Endothelial cell of umbilical vein (primary cell): ENCODE measurements at regions not wholly inside any gene's neighbourhood (a gene's known extent, or its start where the extent isn't known, plus 50 kb on each side); places are given as distances from the start of the nearest gene placed in this dataset.

Experiments
- BruUV-seq: library from RNA; stranded (reverse); fragments of 400-500 nt; replicated peaks from 2 replicates; lab custom pipeline; 2021; lab: Mats Ljungman, UMichigan
- CTCF ChIA-PET: fragments of 300-600, 350-600 bp; sonication (Branson Sonifier 250); formaldehyde crosslinking; loops from one replicate; lab custom pipeline; 2021; ENCODE audit warnings: antibody characterized with exemption, inconsistent platforms; lab: Charles Lee
- POLR2A ChIA-PET: fragments of 300-600, 350-600 bp; sonication (Branson Sonifier 250); formaldehyde crosslinking; loops from one replicate; lab custom pipeline; 2021; ENCODE audit warnings: antibody characterized with exemption, inconsistent platforms; lab: Charles Lee
- DNase-seq: peaks from one replicate; pipeline ENCODE4 v3.0.0-alpha.2; 2011; ENCODE audit warnings: low read depth, low spot score
- FAIRE-seq: peaks from 2 replicates; lab custom pipeline; 2011; peaks lifted over from hg19 to GRCh38; lab: Jason Lieb, UNC
- H2AFZ ChIP-seq: 2 replicates; pipeline ENCODE4 v1.6.0; 2012; ENCODE audit warnings: low read depth, low read length, control low read depth, inconsistent platforms
- H3K27ac ChIP-seq: 2 replicates; pipeline ENCODE4 v1.5.1; 2011; ENCODE audit warnings: low read depth, mild to moderate bottlenecking, control low read depth, low read length, moderate library complexity; ENCODE audit not compliant: insufficient read depth
- H3K27me3 ChIP-seq, 2 experiments: 2 replicates each; pipeline versions ENCODE4 v1.6.0 to v1.6.1; 2011; ENCODE audit warnings: low read length in 2 of 2, mixed read lengths in 1 of 2; ENCODE audit not compliant: control insufficient read depth in 2 of 2, insufficient read depth in 2 of 2
- H3K36me3 ChIP-seq, 2 experiments: 2 replicates in 1 of 2; 3 replicates in 1 of 2; pipeline ENCODE4 v1.5.1; 2011; ENCODE audit warnings: low read length in 2 of 2, mild to moderate bottlenecking in 1 of 2, moderate library complexity in 1 of 2; ENCODE audit not compliant: control insufficient read depth in 2 of 2, insufficient read depth in 2 of 2; ENCODE audit errors: extremely low read depth in 1 of 2
- H3K4me1 ChIP-seq: 3 replicates; pipeline ENCODE4 v1.5.1; 2011; ENCODE audit warnings: mild to moderate bottlenecking, low read length; ENCODE audit not compliant: control insufficient read depth, insufficient read depth; ENCODE audit errors: extremely low read depth
- H3K4me2 ChIP-seq: 2 replicates; pipeline ENCODE4 v1.6.1; 2011; ENCODE audit warnings: low read length, control low read depth, mixed read lengths; ENCODE audit not compliant: insufficient read depth
- H3K4me3 ChIP-seq, 3 experiments: fragments of 200-600 bp in 1 of 3; sonication (generic), shearing (Covaris generic) in 1 of 3; replicated peaks in 1 of 3; 2 replicates each; pipeline ENCODE4 v1.5.1; 2011 to 2016; ENCODE audit warnings: control low read depth in 3 of 3, low read length in 3 of 3, mild to moderate bottlenecking in 2 of 3, inconsistent platforms in 1 of 3, low read depth in 1 of 3, moderate library complexity in 1 of 3; ENCODE audit not compliant: insufficient read depth in 1 of 3
- H3K79me2 ChIP-seq: 2 replicates; pipeline ENCODE4 v1.6.0; 2012; ENCODE audit warnings: low read length, inconsistent platforms; ENCODE audit not compliant: control insufficient read depth, insufficient read depth
- H3K9ac ChIP-seq: replicated peaks from 2 replicates; pipeline ENCODE3; 2011; ENCODE audit warnings: low read length, control low read depth; ENCODE audit not compliant: insufficient read depth; ENCODE audit errors: extremely low read depth
- H3K9me1 ChIP-seq: replicated peaks from 3 replicates; pipeline ENCODE4 v1.6.0; 2011; ENCODE audit warnings: mild to moderate bottlenecking, low read length; ENCODE audit not compliant: control insufficient read depth, insufficient read depth; ENCODE audit errors: extremely low read depth
- H3K9me3 ChIP-seq: replicated peaks from 2 replicates; pipeline ENCODE4 v1.5.1; 2012; ENCODE audit warnings: low read length, inconsistent platforms; ENCODE audit not compliant: control insufficient read depth, insufficient read depth
- H4K20me1 ChIP-seq: replicated peaks from 2 replicates; pipeline ENCODE3; 2011; ENCODE audit warnings: mild to moderate bottlenecking, low read length; ENCODE audit not compliant: control insufficient read depth, insufficient read depth; ENCODE audit errors: extremely low read depth
- CTCF ChIP-seq, 2 donors: IDR thresholded peaks; 1 replicate in 1 of 2; 2 replicates in 1 of 2; pipeline ENCODE4 v1.5.1; 2011; ENCODE audit warnings: low read length in 2 of 2, mild to moderate bottlenecking in 2 of 2, moderate library complexity in 2 of 2, control low read depth in 1 of 2, inconsistent platforms in 1 of 2, low read depth in 1 of 2; ENCODE audit not compliant: insufficient read depth in 1 of 2; ENCODE audit errors: extremely low read depth in 1 of 2
- EZH2 ChIP-seq: IDR thresholded peaks from 2 replicates; pipeline ENCODE4 v1.6.1; 2012; ENCODE audit warnings: borderline replicate concordance, low read depth, mild to moderate bottlenecking, moderate library complexity, low read length, inconsistent platforms; ENCODE audit not compliant: severe bottlenecking
- FOS ChIP-seq: IDR thresholded peaks from 2 replicates; pipeline ENCODE4 v1.6.1; 2011; ENCODE audit warnings: mild to moderate bottlenecking, low read length, moderate library complexity, borderline replicate concordance; ENCODE audit not compliant: insufficient read depth
- GATA2 ChIP-seq: IDR thresholded peaks from 2 replicates; pipeline ENCODE4 v1.7.0; 2011; ENCODE audit warnings: low read depth, mild to moderate bottlenecking, moderate library complexity, mixed read lengths, low read length; ENCODE audit not compliant: insufficient read length, insufficient read depth
- JUN ChIP-seq: IDR thresholded peaks from 2 replicates; pipeline ENCODE4 v1.6.1; 2011; ENCODE audit warnings: borderline replicate concordance, low read depth; ENCODE audit not compliant: insufficient read length, insufficient read depth
- MAX ChIP-seq: IDR thresholded peaks from 2 replicates; pipeline ENCODE4 v1.6.1; 2011; ENCODE audit not compliant: insufficient read depth, insufficient read length
- MYC ChIP-seq: IDR thresholded peaks from one replicate; pipeline ENCODE4 v1.6.1; 2011; ENCODE audit warnings: mild to moderate bottlenecking, low read depth, low read length
- POLR2A ChIP-seq: IDR thresholded peaks from 2 replicates; pipeline ENCODE4 v1.6.1; 2012; ENCODE audit warnings: low read depth, mild to moderate bottlenecking, control low read depth, low read length
- POLR2AphosphoS5 ChIP-seq: IDR thresholded peaks from 2 replicates; pipeline ENCODE4 v1.6.1; 2012; ENCODE audit warnings: low read depth, mild to moderate bottlenecking, control low read depth, low read length, moderate library complexity; ENCODE audit not compliant: insufficient read depth
- dilution Hi-C: fragments of 300-500 bp; cut with MboI; formaldehyde crosslinking; loops from one replicate; pipeline ENCODE4 v1.15.0; 2019; ENCODE audit warnings: low sequenced_read_pairs; ENCODE audit not compliant: extremely low pct_ligation_motif_present
- intact Hi-C: fragments of 100-400 bp; cut with micrococcal nuclease; formaldehyde crosslinking; loops from one replicate; pipeline ENCODE4 v1.10.0; 2022

- no TSS peak for BruUV-seq
- Histone ChIP-seq H3K9me1 (no peaks in the 10 kb centered on the region), H2AFZ (no peak overlapping the region), H3K4me2 (no peak overlapping the region), H3K4me3 (no peak overlapping the region), H3K4me1 (no peaks in the 10 kb centered on the region), H3K36me3 (no peaks in the 10 kb centered on the region), H3K9ac (no peak overlapping the region), H3K27ac (no peak overlapping the region), H3K27me3 (no peaks in the 10 kb centered on the region), H3K79me2 (no peaks in the 10 kb centered on the region), H4K20me1 (no peaks in the 10 kb centered on the region), H3K9me3 (no peaks in the 10 kb centered on the region)
- DNase-seq (no peak), FAIRE-seq (no peak)
- POLR2A ChIA-PET: no interaction called here
- dilution Hi-C loops: no loop called here
- intact Hi-C loops: no loop called here
- no peak for TF ChIP-seq MYC
- no peak for TF ChIP-seq JUN
- no peak for TF ChIP-seq EZH2
- no peak for TF ChIP-seq GATA2
- no peak for TF ChIP-seq POLR2A
- TF ChIP-seq FOS: no peak
- no peak for TF ChIP-seq POLR2AphosphoS5
- TF ChIP-seq MAX: no peak
- TF ChIP-seq CTCF (IDR thresholded peaks at IDR 0.05; ENCODE audit: extremely low read depth in 1 of 2, insufficient read depth in 1 of 2, low read depth in 1 of 2, low read length in 2 of 2): no peak
- CTCF ChIA-PET: no interaction called here
These were observed 115.7 kb downstream of the PHETA1 start for GRCh38 chr12:111253213-111253612.
